Esophagus squamous epithelium (tissue), 5 donors: ENCODE measurements at regions not wholly inside any gene's neighbourhood (a gene's known extent, or its start where the extent isn't known, plus 50 kb on each side); places are given as distances from the start of the nearest gene placed in this dataset.

Experiments
- DNase-seq: peaks from one replicate; lab custom pipeline; 2025; lab: John Stamatoyannopoulos, UW
- H3K27ac ChIP-seq, 4 donors: fragments of 200-600 bp; sonication (generic); one replicate each; pipeline ENCODE4 v1.5.1; 2016 to 2019; ENCODE audit warnings: mild to moderate bottlenecking in 1 of 4
- H3K27me3 ChIP-seq, 4 donors: fragments of 200-600 bp; sonication (generic); 1 replicate in 3 of 4; 2 replicates in 1 of 4; pipeline versions ENCODE4 v1.5.1 to v1.6.0; 2017 to 2021; ENCODE audit warnings: antibody characterized with exemption in 1 of 4
- H3K36me3 ChIP-seq, 3 donors: fragments of 200-600 bp; sonication (generic); one replicate each; pipeline ENCODE4 v1.5.1; 2016 to 2019
- H3K4me1 ChIP-seq, 3 donors: fragments of 200-600 bp; sonication (generic); one replicate each; pipeline ENCODE4 v1.5.1; 2017 to 2019
- H3K4me3 ChIP-seq, 4 donors: fragments of 200-600 bp; sonication (generic); 1 replicate in 3 of 4; 2 replicates in 1 of 4; pipeline ENCODE4 v1.5.1; 2016 to 2019; ENCODE audit warnings: mild to moderate bottlenecking in 2 of 4, moderate library complexity in 1 of 4
- H3K9me3 ChIP-seq, 3 donors: fragments of 200-600 bp; sonication (generic); one replicate each; pipeline ENCODE4 v1.5.1; 2016 to 2019
- CTCF ChIP-seq, 6 experiments: fragments of 450-650 bp in 4 of 6; fragments of 200-600 bp in 2 of 6; sonication (generic) in 2 of 6; IDR thresholded peaks; one replicate each; pipeline ENCODE4 v1.5.1; 2016 to 2019; ENCODE audit warnings: antibody characterized with exemption in 6 of 6, mild to moderate bottlenecking in 4 of 6, moderate library complexity in 4 of 6
- POLR2A ChIP-seq, 4 donors: fragments of 450-650 bp; IDR thresholded peaks; one replicate each; pipeline ENCODE4 v1.6.1; 2017; ENCODE audit warnings: antibody characterized with exemption in 4 of 4, mild to moderate bottlenecking in 4 of 4, moderate library complexity in 3 of 4
- WGBS, 2 donors: methylation state at CpG; one replicate each; pipeline ENCODE4 v1.1.5; 2018; 5-methylcytosine and 5-hydroxymethylcytosine counted together
- intact Hi-C: fragments of 100-400 bp; cut with DNase I; formaldehyde crosslinking; loops from one replicate; pipeline ENCODE4 v1.15.0; 2022
- donor health status: DM: yes; HTN: yes; CAD: no.

GRCh38 chr15:87121336-87121735, 1041.7 kb downstream of the AGBL1 start:
- Histone ChIP-seq H3K36me3 (no peaks in the 10 kb centered on the region), H3K9me3 (no peaks in the 10 kb centered on the region), H3K27ac (no peak overlapping the region), H3K4me3 (no peak overlapping the region), H3K27me3 (no peaks in the 10 kb centered on the region), H3K4me1 (no peaks in the 10 kb centered on the region)
- 44 to 46% methylated on average over 2 of the region's 2 CpGs for WGBS, 2 donors
- intact Hi-C loops, result no loop called here
- no peak for DNase-seq
- no peak for TF ChIP-seq POLR2A (IDR thresholded peaks at IDR 0.05)
- TF ChIP-seq CTCF (IDR thresholded peaks at IDR 0.05), result no peak

- intact Hi-C loops, result no loop called here
- TF ChIP-seq POLR2A (IDR thresholded peaks at IDR 0.05), result no peak
Measured at GRCh38 chr15:87120555-87120954, 1040.9 kb downstream of the AGBL1 start.

GRCh38 chr15:87118846-87119245, 1039.2 kb downstream of the AGBL1 start:
- H3K4me1 ChIP-seq, result no peaks in the 10 kb centered on the region
- no peak for DNase-seq
- no peak overlapping the region for H3K27ac ChIP-seq
- TF ChIP-seq POLR2A (IDR thresholded peaks at IDR 0.05) (no peak), CTCF (IDR thresholded peaks at IDR 0.05) (no peak)
- H3K27me3 ChIP-seq, result no peaks in the 10 kb centered on the region
- no peaks in the 10 kb centered on the region for H3K9me3 ChIP-seq
- no peak overlapping the region for H3K4me3 ChIP-seq
- 65 to 76% methylated on average over 4 of the region's 4 CpGs for WGBS, 2 donors
- H3K36me3 ChIP-seq, result no peaks in the 10 kb centered on the region
- intact Hi-C loops, result no loop called here

More at GRCh38 chr15:87120555-87120954, 1040.9 kb downstream of the AGBL1 start:
- no peak overlapping the region for H3K27ac ChIP-seq
- no peaks in the 10 kb centered on the region for H3K4me1 ChIP-seq
- H3K36me3 ChIP-seq, result no peaks in the 10 kb centered on the region
- DNase-seq, result no peak
- H3K27me3 ChIP-seq, result no peaks in the 10 kb centered on the region
- H3K9me3 ChIP-seq, result no peaks in the 10 kb centered on the region
- no peak overlapping the region for H3K4me3 ChIP-seq

- no peaks in the 10 kb centered on the region for H3K36me3 ChIP-seq
- no peaks in the 10 kb centered on the region for H3K4me1 ChIP-seq
- TF ChIP-seq POLR2A (IDR thresholded peaks at IDR 0.05) (no peak), CTCF (IDR thresholded peaks at IDR 0.05) (no peak)
- H3K27ac ChIP-seq, result no peak overlapping the region
- 52 to 53% methylated on average over 3 of the region's 3 CpGs for WGBS, 2 donors
- H3K27me3 ChIP-seq, result no peaks in the 10 kb centered on the region
- intact Hi-C loops, result no loop called here
- no peak overlapping the region for H3K4me3 ChIP-seq
- no peak for DNase-seq
- no peaks in the 10 kb centered on the region for H3K9me3 ChIP-seq
Measured at GRCh38 chr15:87118435-87118834, 1038.8 kb downstream of the AGBL1 start.

- 74 to 83% methylated on average over 1 of the region's 1 CpG for WGBS, 2 donors
- intact Hi-C loops, result no loop called here
- DNase-seq, result no peak
- H3K27me3 ChIP-seq, result no peaks in the 10 kb centered on the region
- no peak overlapping the region for H3K27ac ChIP-seq
- H3K4me1 ChIP-seq, result no peaks in the 10 kb centered on the region
- H3K9me3 ChIP-seq, result no peaks in the 10 kb centered on the region
- H3K36me3 ChIP-seq, result no peaks in the 10 kb centered on the region
- TF ChIP-seq CTCF (IDR thresholded peaks at IDR 0.05) (no peak), POLR2A (IDR thresholded peaks at IDR 0.05) (no peak)
- no peak overlapping the region for H3K4me3 ChIP-seq
Measured at GRCh38 chr15:87115795-87116194, 1036.1 kb downstream of the AGBL1 start.

- no peaks in the 10 kb centered on the region for H3K27me3 ChIP-seq
- no peak overlapping the region for H3K27ac ChIP-seq
- no peak for TF ChIP-seq POLR2A (IDR thresholded peaks at IDR 0.05)
- peaks cover 0 to 11% (median 10%) of the 10 kb centered on the region in 3 donors for H3K9me3 ChIP-seq
- intact Hi-C loops, result no loop called here
- WGBS, 2 donors, result 72 to 79% methylated on average over 2 to 3 of the region's 3 CpGs
- no peaks in the 10 kb centered on the region for H3K4me1 ChIP-seq
- no peak for DNase-seq
- no peak overlapping the region for H3K4me3 ChIP-seq
- no peaks in the 10 kb centered on the region for H3K36me3 ChIP-seq
Measured at GRCh38 chr15:87099916-87100315, 1020.2 kb downstream of the AGBL1 start.
